Suprapubic skin (tissue), 4 donors: ENCODE measurements at regions not wholly inside any gene's neighbourhood (a gene's known extent, or its start where the extent isn't known, plus 50 kb on each side); places are given as distances from the start of the nearest gene placed in this dataset.

Source experiments
- DNase-seq, 2 donors: peaks; one replicate each; pipeline ENCODE4 v3.0.0-alpha.2; 2019; ENCODE audit warnings: low spot score in 2 of 2
- H3K27ac ChIP-seq: fragments of 200-600 bp; sonication (generic); one replicate; pipeline ENCODE4 v1.5.1; 2019
- H3K27me3 ChIP-seq: fragments of 200-600 bp; sonication (generic); one replicate; pipeline ENCODE4 v1.5.1; 2019
- H3K36me3 ChIP-seq: fragments of 200-600 bp; sonication (generic); one replicate; pipeline ENCODE4 v1.5.1; 2019
- H3K4me1 ChIP-seq: fragments of 200-600 bp; sonication (generic); one replicate; pipeline ENCODE4 v1.5.1; 2019
- H3K4me3 ChIP-seq: fragments of 200-600 bp; sonication (generic); one replicate; pipeline ENCODE4 v1.5.1; 2019; ENCODE audit warnings: mild to moderate bottlenecking
- H3K9me3 ChIP-seq: fragments of 200-600 bp; sonication (generic); one replicate; pipeline ENCODE4 v1.5.1; 2019
- EP300 ChIP-seq: sonication (generic); formaldehyde crosslinking; IDR thresholded peaks from one replicate; pipeline ENCODE4 v1.6.1; 2017; ENCODE audit warnings: antibody characterized with exemption
- POLR2A ChIP-seq, 2 donors: fragments of 450-650 bp; IDR thresholded peaks; one replicate each; pipeline ENCODE4 v1.6.1; 2017; ENCODE audit warnings: antibody characterized with exemption in 2 of 2, mild to moderate bottlenecking in 2 of 2, moderate library complexity in 2 of 2
- POLR2AphosphoS5 ChIP-seq, 3 donors: sonication (generic); formaldehyde crosslinking; IDR thresholded peaks; one replicate each; pipeline ENCODE4 v1.6.1; 2017; ENCODE audit warnings: antibody characterized with exemption in 3 of 3
- WGBS: methylation state at CpG from one replicate; pipeline ENCODE4 v1.1.5; 2018; 5-methylcytosine and 5-hydroxymethylcytosine counted together
- TF ChIP-seq, protein P1 (sequence below), 2 donors: fragments of 200-600 bp in 1 of 2; fragments of 450-650 bp in 1 of 2; sonication (generic) in 1 of 2; IDR thresholded peaks; one replicate each; pipeline ENCODE4 v1.5.1; 2016 to 2019; ENCODE audit warnings: antibody characterized with exemption in 2 of 2, mild to moderate bottlenecking in 1 of 2, moderate library complexity in 1 of 2

GRCh38 chr14:66094001-66094727 lies 392.0 kb upstream of the CCDC196 start:
- H3K9me3 ChIP-seq = no peaks in the 10 kb centered on the region
- no peak overlapping the region for H3K4me3 ChIP-seq
- no peaks in the 10 kb centered on the region for H3K36me3 ChIP-seq
- 100% methylated on average over 3 of the region's 38 CpGs for WGBS
- no peak overlapping the region for H3K27ac ChIP-seq
- peaks cover 3% of the 10 kb centered on the region for H3K27me3 ChIP-seq
- no peak for DNase-seq
- TF ChIP-seq, protein P1, sequence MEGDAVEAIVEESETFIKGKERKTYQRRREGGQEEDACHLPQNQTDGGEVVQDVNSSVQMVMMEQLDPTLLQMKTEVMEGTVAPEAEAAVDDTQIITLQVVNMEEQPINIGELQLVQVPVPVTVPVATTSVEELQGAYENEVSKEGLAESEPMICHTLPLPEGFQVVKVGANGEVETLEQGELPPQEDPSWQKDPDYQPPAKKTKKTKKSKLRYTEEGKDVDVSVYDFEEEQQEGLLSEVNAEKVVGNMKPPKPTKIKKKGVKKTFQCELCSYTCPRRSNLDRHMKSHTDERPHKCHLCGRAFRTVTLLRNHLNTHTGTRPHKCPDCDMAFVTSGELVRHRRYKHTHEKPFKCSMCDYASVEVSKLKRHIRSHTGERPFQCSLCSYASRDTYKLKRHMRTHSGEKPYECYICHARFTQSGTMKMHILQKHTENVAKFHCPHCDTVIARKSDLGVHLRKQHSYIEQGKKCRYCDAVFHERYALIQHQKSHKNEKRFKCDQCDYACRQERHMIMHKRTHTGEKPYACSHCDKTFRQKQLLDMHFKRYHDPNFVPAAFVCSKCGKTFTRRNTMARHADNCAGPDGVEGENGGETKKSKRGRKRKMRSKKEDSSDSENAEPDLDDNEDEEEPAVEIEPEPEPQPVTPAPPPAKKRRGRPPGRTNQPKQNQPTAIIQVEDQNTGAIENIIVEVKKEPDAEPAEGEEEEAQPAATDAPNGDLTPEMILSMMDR (IDR thresholded peaks at IDR 0.05) = no peak
- TF ChIP-seq POLR2A (IDR thresholded peaks at IDR 0.05) = no peak
- TF ChIP-seq POLR2AphosphoS5 (IDR thresholded peaks at IDR 0.05) = no peak
- no peak for TF ChIP-seq EP300
- H3K4me1 ChIP-seq = no peaks in the 10 kb centered on the region

DNA sequence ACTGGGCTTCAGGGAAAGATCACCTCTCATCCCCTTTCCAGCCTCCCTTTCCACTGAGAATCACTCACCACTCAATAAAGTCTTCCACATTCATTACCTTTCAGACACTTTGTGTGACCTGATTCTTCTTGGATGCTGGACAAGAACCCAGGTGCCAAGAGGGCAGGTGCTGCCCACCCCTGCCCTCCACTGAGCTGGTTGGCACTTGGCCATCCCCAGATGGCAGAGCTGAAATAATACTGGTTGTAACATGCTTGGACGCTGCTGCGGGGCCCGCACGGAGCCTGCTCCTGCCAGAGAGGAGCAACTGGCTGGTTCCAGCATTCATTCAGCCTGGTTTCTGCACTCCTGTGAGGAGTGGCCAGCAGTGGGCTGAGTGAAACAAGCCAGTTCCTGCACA lies 386.7 kb upstream of the CCDC196 start:
- TF ChIP-seq EP300 = no peak
- no peak for TF ChIP-seq POLR2AphosphoS5 (IDR thresholded peaks at IDR 0.05)
- TF ChIP-seq POLR2A (IDR thresholded peaks at IDR 0.05) = no peak
- TF ChIP-seq, protein P1 (IDR thresholded peaks at IDR 0.05) = no peak
- Histone ChIP-seq H3K4me1 (no peaks in the 10 kb centered on the region), H3K27me3 (no peaks in the 10 kb centered on the region), H3K27ac (no peak overlapping the region), H3K4me3 (no peak overlapping the region), H3K36me3 (no peaks in the 10 kb centered on the region), H3K9me3 (no peaks in the 10 kb centered on the region)
- no peak for DNase-seq
- 25% methylated on average over 4 of the region's 4 CpGs for WGBS

DNA sequence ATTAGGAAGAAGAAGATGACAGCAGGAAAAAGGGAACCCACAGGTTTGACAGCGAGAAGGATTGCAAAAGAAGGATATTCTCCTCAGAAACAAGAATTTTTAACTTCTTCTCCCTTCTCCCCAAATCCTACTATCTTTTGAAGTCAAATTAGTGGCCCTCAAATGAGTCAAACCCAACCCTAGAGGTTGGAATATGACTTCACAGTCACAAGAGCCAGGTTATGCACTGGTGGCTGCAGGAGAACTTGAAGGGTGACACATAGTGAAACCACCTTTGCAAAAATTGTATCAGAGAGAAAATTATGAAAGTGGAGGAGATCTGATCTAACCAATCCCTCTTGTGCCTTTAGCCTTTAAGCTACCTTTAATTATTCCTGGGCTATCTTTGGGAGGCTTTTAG lies 386.2 kb upstream of the CCDC196 start:
- no peak overlapping the region for H3K27ac ChIP-seq
- no peaks in the 10 kb centered on the region for H3K27me3 ChIP-seq
- DNase-seq = no peak
- H3K4me1 ChIP-seq = no peaks in the 10 kb centered on the region
- TF ChIP-seq, protein P1 (IDR thresholded peaks at IDR 0.05) = no peak
- TF ChIP-seq EP300 (no peak), POLR2AphosphoS5 (IDR thresholded peaks at IDR 0.05) (no peak), POLR2A (IDR thresholded peaks at IDR 0.05) (no peak)
- H3K9me3 ChIP-seq = no peaks in the 10 kb centered on the region
- H3K36me3 ChIP-seq = no peaks in the 10 kb centered on the region
- H3K4me3 ChIP-seq = no peak overlapping the region
- 73% methylated on average over 1 of the region's 1 CpG for WGBS

DNA sequence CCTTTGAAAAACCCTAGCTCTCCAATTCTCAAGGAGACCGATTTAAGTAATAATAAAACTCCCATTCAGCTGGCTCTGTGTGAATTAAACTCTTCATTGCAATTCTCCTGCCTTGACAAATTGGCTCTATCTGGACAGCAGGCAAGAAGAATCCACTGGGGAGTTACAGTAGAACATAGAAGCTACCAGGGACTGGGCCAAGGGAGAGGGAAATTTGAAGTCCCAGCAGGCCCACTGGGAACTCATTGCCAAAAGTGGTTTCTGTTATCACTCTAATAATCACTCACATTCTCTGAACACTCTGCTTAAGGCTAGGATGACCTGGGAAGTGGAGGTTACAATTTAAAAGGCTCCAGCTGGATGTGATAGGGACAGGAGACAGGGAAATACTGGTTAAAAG lies 384.5 kb upstream of the CCDC196 start:
- H3K4me3 ChIP-seq = no peak overlapping the region
- no peaks in the 10 kb centered on the region for H3K4me1 ChIP-seq
- H3K27ac ChIP-seq = no peak overlapping the region
- no peak for DNase-seq
- TF ChIP-seq POLR2A (IDR thresholded peaks at IDR 0.05) (no peak), EP300 (no peak), POLR2AphosphoS5 (IDR thresholded peaks at IDR 0.05) (no peak)
- TF ChIP-seq, protein P1 (IDR thresholded peaks at IDR 0.05) = no peak
- H3K27me3 ChIP-seq = no peaks in the 10 kb centered on the region
- H3K9me3 ChIP-seq = no peaks in the 10 kb centered on the region
- WGBS = 67% methylated on average over 1 of the region's 1 CpG
- H3K36me3 ChIP-seq = no peaks in the 10 kb centered on the region

DNA sequence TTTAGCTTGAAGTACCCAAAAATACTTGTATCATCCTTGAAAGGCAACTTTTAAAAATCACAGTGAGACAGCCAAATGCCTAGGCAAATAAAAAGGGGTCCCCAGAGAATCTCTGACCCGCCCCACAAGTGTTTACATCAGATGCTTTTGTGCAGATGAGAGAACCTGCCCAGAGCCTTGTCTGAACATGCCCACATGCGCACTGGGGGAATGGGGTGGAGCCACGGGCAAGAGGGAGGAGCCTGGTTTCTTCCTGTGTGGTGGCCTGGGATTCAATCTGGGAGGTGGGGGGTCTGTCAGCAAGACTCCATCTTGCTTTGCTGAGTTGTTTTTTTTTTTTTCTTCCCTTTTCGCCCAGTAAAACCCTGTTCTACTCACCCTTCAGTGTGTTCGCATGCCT lies 381.7 kb upstream of the CCDC196 start:
- H3K4me1 ChIP-seq = no peaks in the 10 kb centered on the region
- no peaks in the 10 kb centered on the region for H3K27me3 ChIP-seq
- DNase-seq = no peak
- 88% methylated on average over 5 of the region's 5 CpGs for WGBS
- H3K27ac ChIP-seq = no peak overlapping the region
- H3K9me3 ChIP-seq = no peaks in the 10 kb centered on the region
- no peak overlapping the region for H3K4me3 ChIP-seq
- TF ChIP-seq, protein P1 (IDR thresholded peaks at IDR 0.05) = no peak
- TF ChIP-seq POLR2A (IDR thresholded peaks at IDR 0.05) = no peak
- no peak for TF ChIP-seq EP300
- TF ChIP-seq POLR2AphosphoS5 (IDR thresholded peaks at IDR 0.05) = no peak
- no peaks in the 10 kb centered on the region for H3K36me3 ChIP-seq
